Ecto neural progenitor cell (in vitro differentiated cells): ENCODE measurements at regions not wholly inside any gene's neighbourhood (a gene's known extent, or its start where the extent isn't known, plus 50 kb on each side); places are given as distances from the start of the nearest gene placed in this dataset.

Experiments
- DNase-seq: peaks from one replicate; pipeline ENCODE4 v3.0.0-alpha.2; 2018; ENCODE audit warnings: low spot score

GRCh38 chr14:26995301-26995700 is 397.5 kb upstream of the NOVA1 start:
- no peak for DNase-seq

GRCh38 chr14:26996246-26996645 is 398.4 kb upstream of the NOVA1 start:
- no peak for DNase-seq

GRCh38 chr14:27002179-27002578 is 404.3 kb upstream of the NOVA1 start:
- DNase-seq = no peak

GRCh38 chr14:27006570-27006969 is 408.7 kb upstream of the NOVA1 start:
- DNase-seq = no peak

- no peak for DNase-seq
Measured at GRCh38 chr14:27008187-27008586, 410.4 kb upstream of the NOVA1 start.

GRCh38 chr14:27012641-27013040 is 414.8 kb upstream of the NOVA1 start:
- DNase-seq = no peak

- no peak for DNase-seq
Measured at GRCh38 chr14:27013678-27014077, 415.8 kb upstream of the NOVA1 start.

GRCh38 chr14:27015065-27015464 is 417.2 kb upstream of the NOVA1 start:
- no peak for DNase-seq

GRCh38 chr14:27025648-27026047 is 427.8 kb upstream of the NOVA1 start:
- no peak for DNase-seq

GRCh38 chr14:27026097-27026496 is 428.3 kb upstream of the NOVA1 start:
- no peak for DNase-seq

GRCh38 chr14:27040552-27040951 is 442.7 kb upstream of the NOVA1 start:
- no peak for DNase-seq

- no peak for DNase-seq
Measured at GRCh38 chr14:27049701-27050100, 451.9 kb upstream of the NOVA1 start.

- DNase-seq = no peak
Measured at GRCh38 chr14:27050208-27050607, 452.4 kb upstream of the NOVA1 start.

- DNase-seq = no peak
Measured at GRCh38 chr14:27056586-27056985, 458.8 kb upstream of the NOVA1 start.

GRCh38 chr14:27061299-27061698 is 463.5 kb upstream of the NOVA1 start:
- DNase-seq = no peak

- no peak for DNase-seq
Measured at GRCh38 chr14:27063959-27064358, 466.1 kb upstream of the NOVA1 start.

GRCh38 chr14:27065886-27066285 is 468.1 kb upstream of the NOVA1 start:
- DNase-seq = no peak

- no peak for DNase-seq
Measured at GRCh38 chr14:27067961-27068360, 470.1 kb upstream of the NOVA1 start.

- no peak for DNase-seq
Measured at GRCh38 chr14:27072589-27072988, 474.8 kb upstream of the NOVA1 start.

- no peak for DNase-seq
Measured at GRCh38 chr14:27075503-27075902, 477.7 kb upstream of the NOVA1 start.

- no peak for DNase-seq
Measured at GRCh38 chr14:27077214-27077613, 479.4 kb upstream of the NOVA1 start.

GRCh38 chr14:27077710-27078109 is 479.9 kb upstream of the NOVA1 start:
- no peak for DNase-seq

- DNase-seq = no peak
Measured at GRCh38 chr14:27078191-27078590, 480.4 kb upstream of the NOVA1 start.

- DNase-seq = no peak
Measured at GRCh38 chr14:27079716-27080115, 481.9 kb upstream of the NOVA1 start.

GRCh38 chr14:27085500-27085899 is 487.7 kb upstream of the NOVA1 start:
- DNase-seq = no peak
